ENCODE measurements at regions not wholly inside any gene's neighbourhood (a gene's known extent, or its start where the extent isn't known, plus 50 kb on each side); places are given as distances from the start of the nearest gene placed in this dataset.

GRCh38 chr12:24244801-24245200 lies 295.3 kb upstream of the SOX5 start:
- TF ChIP-seq CTCF (IDR thresholded peaks at IDR 0.05; ENCODE audit: insufficient read depth, low read depth, low read length) (no peak), EZH2 (IDR thresholded peaks at IDR 0.05; ENCODE audit: insufficient read depth, low read length) (no peak)
